ENCODE measurements at regions not wholly inside any gene's neighbourhood (a gene's known extent, or its start where the extent isn't known, plus 50 kb on each side); places are given as distances from the start of the nearest gene placed in this dataset.

DNA sequence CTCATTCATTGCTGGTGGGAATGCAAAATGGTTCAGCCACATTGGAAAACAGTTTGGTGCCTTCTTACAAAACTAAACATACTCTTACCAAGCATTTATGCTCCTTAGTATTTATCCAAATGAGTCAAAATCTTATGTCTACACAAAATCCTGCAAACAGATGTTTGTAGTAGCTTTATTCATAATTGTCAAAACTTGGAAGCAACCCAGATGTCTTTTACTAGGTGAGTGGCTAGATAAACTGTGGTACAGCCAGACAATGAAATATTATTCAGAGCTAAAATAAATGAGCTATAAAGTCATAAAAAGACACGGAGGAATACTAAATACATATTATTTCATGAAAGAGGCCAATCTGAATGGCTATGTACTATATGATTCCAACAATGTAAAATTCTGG, 709.5 kb downstream of the NSUN3 start:
- Mint-ChIP-seq H3K9me3 (no peaks in the 10 kb centered on the region), H3K4me1 (no peaks in the 10 kb centered on the region), H3K27ac (no peak overlapping the region), H3K27me3 (ENCODE audit: insufficient read depth, low read depth, poor library complexity) (no peaks in the 10 kb centered on the region), H3K4me3 (no peak overlapping the region), H3K36me3 (ENCODE audit: low read depth) (no peaks in the 10 kb centered on the region)
- no peaks in the 10 kb centered on the region for H3K9me2 ChIP-seq (ENCODE audit: insufficient read depth)
- no peaks in the 10 kb centered on the region for H4K20me1 ChIP-seq (replicated peaks; ENCODE audit: insufficient read depth)
- H2AFZ ChIP-seq, result no peak overlapping the region
- H3K4me1 ChIP-seq (ENCODE audit: insufficient read depth), result no peaks in the 10 kb centered on the region
- H3K4me2 ChIP-seq, result no peak overlapping the region
- no peaks in the 10 kb centered on the region for H3F3A ChIP-seq (replicated peaks; ENCODE audit: low read depth)
- no peaks in the 10 kb centered on the region for H3K27me3 ChIP-seq (ENCODE audit: insufficient read depth)
- no peak for ATAC-seq
- no peak overlapping the region for H3K27ac ChIP-seq (ENCODE audit: low read depth)
- no peaks in the 10 kb centered on the region for H3K79me2 ChIP-seq (replicated peaks; ENCODE audit: insufficient read depth)
- no peaks in the 10 kb centered on the region for H3K36me3 ChIP-seq (ENCODE audit: insufficient read depth)
- TF ChIP-seq, protein P1, sequence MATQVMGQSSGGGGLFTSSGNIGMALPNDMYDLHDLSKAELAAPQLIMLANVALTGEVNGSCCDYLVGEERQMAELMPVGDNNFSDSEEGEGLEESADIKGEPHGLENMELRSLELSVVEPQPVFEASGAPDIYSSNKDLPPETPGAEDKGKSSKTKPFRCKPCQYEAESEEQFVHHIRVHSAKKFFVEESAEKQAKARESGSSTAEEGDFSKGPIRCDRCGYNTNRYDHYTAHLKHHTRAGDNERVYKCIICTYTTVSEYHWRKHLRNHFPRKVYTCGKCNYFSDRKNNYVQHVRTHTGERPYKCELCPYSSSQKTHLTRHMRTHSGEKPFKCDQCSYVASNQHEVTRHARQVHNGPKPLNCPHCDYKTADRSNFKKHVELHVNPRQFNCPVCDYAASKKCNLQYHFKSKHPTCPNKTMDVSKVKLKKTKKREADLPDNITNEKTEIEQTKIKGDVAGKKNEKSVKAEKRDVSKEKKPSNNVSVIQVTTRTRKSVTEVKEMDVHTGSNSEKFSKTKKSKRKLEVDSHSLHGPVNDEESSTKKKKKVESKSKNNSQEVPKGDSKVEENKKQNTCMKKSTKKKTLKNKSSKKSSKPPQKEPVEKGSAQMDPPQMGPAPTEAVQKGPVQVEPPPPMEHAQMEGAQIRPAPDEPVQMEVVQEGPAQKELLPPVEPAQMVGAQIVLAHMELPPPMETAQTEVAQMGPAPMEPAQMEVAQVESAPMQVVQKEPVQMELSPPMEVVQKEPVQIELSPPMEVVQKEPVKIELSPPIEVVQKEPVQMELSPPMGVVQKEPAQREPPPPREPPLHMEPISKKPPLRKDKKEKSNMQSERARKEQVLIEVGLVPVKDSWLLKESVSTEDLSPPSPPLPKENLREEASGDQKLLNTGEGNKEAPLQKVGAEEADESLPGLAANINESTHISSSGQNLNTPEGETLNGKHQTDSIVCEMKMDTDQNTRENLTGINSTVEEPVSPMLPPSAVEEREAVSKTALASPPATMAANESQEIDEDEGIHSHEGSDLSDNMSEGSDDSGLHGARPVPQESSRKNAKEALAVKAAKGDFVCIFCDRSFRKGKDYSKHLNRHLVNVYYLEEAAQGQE (IDR thresholded peaks at IDR 0.05; ENCODE audit: unreplicated experiment), result no peak
- TF ChIP-seq EZH2phosphoT487 (IDR thresholded peaks at IDR 0.05; ENCODE audit: unreplicated experiment), result no peak
- no peak for TF ChIP-seq POLR2AphosphoS5 (IDR thresholded peaks at IDR 0.05; ENCODE audit: low read depth)
- TF ChIP-seq ZNF331 (CRISPR knock-in tag; IDR thresholded peaks at IDR 0.05; ENCODE audit: low read depth), result no peak
- TF ChIP-seq, protein P2, sequence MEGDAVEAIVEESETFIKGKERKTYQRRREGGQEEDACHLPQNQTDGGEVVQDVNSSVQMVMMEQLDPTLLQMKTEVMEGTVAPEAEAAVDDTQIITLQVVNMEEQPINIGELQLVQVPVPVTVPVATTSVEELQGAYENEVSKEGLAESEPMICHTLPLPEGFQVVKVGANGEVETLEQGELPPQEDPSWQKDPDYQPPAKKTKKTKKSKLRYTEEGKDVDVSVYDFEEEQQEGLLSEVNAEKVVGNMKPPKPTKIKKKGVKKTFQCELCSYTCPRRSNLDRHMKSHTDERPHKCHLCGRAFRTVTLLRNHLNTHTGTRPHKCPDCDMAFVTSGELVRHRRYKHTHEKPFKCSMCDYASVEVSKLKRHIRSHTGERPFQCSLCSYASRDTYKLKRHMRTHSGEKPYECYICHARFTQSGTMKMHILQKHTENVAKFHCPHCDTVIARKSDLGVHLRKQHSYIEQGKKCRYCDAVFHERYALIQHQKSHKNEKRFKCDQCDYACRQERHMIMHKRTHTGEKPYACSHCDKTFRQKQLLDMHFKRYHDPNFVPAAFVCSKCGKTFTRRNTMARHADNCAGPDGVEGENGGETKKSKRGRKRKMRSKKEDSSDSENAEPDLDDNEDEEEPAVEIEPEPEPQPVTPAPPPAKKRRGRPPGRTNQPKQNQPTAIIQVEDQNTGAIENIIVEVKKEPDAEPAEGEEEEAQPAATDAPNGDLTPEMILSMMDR (conservative IDR thresholded peaks at IDR 0.05; ENCODE audit: low read depth in 2 of 2), result no peak
- TF ChIP-seq JUNB (IDR thresholded peaks at IDR 0.05; ENCODE audit: unreplicated experiment), result no peak
- no peak for TF ChIP-seq CREB1 (CRISPR knock-in tag; IDR thresholded peaks at IDR 0.05; ENCODE audit: low read depth)
- no peak for TF ChIP-seq NANOG (IDR thresholded peaks at IDR 0.05; ENCODE audit: borderline replicate concordance)
- TF ChIP-seq, protein P3, sequence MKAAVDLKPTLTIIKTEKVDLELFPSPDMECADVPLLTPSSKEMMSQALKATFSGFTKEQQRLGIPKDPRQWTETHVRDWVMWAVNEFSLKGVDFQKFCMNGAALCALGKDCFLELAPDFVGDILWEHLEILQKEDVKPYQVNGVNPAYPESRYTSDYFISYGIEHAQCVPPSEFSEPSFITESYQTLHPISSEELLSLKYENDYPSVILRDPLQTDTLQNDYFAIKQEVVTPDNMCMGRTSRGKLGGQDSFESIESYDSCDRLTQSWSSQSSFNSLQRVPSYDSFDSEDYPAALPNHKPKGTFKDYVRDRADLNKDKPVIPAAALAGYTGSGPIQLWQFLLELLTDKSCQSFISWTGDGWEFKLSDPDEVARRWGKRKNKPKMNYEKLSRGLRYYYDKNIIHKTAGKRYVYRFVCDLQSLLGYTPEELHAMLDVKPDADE (IDR thresholded peaks at IDR 0.05), result no peak
- no peak for TF ChIP-seq EZH2 (IDR thresholded peaks at IDR 0.05; ENCODE audit: low read depth, unreplicated experiment)
- TF ChIP-seq, protein P4, sequence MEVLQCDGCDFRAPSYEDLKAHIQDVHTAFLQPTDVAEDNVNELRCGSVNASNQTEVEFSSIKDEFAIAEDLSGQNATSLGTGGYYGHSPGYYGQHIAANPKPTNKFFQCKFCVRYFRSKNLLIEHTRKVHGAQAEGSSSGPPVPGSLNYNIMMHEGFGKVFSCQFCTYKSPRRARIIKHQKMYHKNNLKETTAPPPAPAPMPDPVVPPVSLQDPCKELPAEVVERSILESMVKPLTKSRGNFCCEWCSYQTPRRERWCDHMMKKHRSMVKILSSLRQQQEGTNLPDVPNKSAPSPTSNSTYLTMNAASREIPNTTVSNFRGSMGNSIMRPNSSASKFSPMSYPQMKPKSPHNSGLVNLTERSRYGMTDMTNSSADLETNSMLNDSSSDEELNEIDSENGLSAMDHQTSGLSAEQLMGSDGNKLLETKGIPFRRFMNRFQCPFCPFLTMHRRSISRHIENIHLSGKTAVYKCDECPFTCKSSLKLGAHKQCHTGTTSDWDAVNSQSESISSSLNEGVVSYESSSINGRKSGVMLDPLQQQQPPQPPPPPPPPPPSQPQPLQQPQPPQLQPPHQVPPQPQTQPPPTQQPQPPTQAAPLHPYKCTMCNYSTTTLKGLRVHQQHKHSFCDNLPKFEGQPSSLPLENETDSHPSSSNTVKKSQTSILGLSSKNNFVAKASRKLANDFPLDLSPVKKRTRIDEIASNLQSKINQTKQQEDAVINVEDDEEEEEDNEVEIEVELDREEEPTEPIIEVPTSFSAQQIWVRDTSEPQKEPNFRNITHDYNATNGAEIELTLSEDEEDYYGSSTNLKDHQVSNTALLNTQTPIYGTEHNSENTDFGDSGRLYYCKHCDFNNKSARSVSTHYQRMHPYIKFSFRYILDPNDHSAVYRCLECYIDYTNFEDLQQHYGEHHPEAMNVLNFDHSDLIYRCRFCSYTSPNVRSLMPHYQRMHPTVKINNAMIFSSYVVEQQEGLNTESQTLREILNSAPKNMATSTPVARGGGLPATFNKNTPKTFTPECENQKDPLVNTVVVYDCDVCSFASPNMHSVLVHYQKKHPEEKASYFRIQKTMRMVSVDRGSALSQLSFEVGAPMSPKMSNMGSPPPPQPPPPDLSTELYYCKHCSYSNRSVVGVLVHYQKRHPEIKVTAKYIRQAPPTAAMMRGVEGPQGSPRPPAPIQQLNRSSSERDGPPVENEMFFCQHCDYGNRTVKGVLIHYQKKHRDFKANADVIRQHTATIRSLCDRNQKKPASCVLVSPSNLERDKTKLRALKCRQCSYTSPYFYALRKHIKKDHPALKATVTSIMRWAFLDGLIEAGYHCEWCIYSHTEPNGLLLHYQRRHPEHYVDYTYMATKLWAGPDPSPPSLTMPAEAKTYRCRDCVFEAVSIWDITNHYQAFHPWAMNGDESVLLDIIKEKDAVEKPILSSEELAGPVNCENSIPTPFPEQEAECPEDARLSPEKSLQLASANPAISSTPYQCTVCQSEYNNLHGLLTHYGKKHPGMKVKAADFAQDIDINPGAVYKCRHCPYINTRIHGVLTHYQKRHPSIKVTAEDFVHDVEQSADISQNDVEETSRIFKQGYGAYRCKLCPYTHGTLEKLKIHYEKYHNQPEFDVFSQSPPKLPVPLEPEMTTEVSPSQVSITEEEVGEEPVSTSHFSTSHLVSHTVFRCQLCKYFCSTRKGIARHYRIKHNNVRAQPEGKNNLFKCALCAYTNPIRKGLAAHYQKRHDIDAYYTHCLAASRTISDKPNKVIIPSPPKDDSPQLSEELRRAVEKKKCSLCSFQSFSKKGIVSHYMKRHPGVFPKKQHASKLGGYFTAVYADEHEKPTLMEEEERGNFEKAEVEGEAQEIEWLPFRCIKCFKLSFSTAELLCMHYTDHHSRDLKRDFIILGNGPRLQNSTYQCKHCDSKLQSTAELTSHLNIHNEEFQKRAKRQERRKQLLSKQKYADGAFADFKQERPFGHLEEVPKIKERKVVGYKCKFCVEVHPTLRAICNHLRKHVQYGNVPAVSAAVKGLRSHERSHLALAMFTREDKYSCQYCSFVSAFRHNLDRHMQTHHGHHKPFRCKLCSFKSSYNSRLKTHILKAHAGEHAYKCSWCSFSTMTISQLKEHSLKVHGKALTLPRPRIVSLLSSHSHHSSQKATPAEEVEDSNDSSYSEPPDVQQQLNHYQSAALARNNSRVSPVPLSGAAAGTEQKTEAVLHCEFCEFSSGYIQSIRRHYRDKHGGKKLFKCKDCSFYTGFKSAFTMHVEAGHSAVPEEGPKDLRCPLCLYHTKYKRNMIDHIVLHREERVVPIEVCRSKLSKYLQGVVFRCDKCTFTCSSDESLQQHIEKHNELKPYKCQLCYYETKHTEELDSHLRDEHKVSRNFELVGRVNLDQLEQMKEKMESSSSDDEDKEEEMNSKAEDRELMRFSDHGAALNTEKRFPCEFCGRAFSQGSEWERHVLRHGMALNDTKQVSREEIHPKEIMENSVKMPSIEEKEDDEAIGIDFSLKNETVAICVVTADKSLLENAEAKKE (CRISPR knock-in tag; IDR thresholded peaks at IDR 0.05), result no peak
- TF ChIP-seq ZNF114 (CRISPR knock-in tag; IDR thresholded peaks at IDR 0.05), result no peak
- TF ChIP-seq STAT1 (IDR thresholded peaks at IDR 0.05; ENCODE audit: unreplicated experiment), result no peak
- no peak overlapping the region for H3K4me3 ChIP-seq
- DNase-seq (ENCODE audit: low spot score), result no peak

Data from GM23338 (cell line).